ENCODE measurements at regions not wholly inside any gene's neighbourhood (a gene's known extent, or its start where the extent isn't known, plus 50 kb on each side); places are given as distances from the start of the nearest gene placed in this dataset.

DNA sequence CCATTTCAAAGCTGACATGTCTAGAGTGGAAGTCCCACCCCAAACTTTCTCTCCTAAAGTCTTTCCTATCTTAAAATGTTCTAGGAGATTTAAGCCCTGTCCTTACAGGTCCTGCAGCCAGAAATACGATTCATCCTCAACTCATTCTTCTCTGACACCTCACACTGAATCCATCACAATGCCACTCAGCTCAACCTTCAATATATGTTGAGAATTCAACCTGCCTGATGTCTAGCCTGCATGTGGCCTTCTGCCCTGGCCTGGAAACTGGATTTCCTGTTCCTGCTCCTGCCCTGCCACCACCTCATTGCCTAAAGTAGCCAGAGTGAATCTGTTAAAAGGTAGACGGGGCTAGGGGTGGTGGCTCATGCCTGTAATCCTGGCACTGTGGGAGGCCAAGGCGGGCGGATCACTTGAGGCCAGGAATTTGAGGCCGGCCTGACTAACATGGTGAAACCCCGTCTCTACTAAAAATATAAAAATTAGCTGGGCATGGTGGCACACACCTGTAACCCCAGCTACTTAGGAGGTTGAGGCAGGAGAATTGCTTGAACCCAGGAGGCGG lies 345.9 kb downstream of the CDH26 start:
- TF ChIP-seq, protein P1, sequence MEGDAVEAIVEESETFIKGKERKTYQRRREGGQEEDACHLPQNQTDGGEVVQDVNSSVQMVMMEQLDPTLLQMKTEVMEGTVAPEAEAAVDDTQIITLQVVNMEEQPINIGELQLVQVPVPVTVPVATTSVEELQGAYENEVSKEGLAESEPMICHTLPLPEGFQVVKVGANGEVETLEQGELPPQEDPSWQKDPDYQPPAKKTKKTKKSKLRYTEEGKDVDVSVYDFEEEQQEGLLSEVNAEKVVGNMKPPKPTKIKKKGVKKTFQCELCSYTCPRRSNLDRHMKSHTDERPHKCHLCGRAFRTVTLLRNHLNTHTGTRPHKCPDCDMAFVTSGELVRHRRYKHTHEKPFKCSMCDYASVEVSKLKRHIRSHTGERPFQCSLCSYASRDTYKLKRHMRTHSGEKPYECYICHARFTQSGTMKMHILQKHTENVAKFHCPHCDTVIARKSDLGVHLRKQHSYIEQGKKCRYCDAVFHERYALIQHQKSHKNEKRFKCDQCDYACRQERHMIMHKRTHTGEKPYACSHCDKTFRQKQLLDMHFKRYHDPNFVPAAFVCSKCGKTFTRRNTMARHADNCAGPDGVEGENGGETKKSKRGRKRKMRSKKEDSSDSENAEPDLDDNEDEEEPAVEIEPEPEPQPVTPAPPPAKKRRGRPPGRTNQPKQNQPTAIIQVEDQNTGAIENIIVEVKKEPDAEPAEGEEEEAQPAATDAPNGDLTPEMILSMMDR (conservative IDR thresholded peaks at IDR 0.05), result no peak
- TF ChIP-seq ZFX (IDR thresholded peaks at IDR 0.05), result no peak
